CD14-positive monocyte (primary cell): ENCODE measurements at regions not wholly inside any gene's neighbourhood (a gene's known extent, or its start where the extent isn't known, plus 50 kb on each side); places are given as distances from the start of the nearest gene placed in this dataset.

Experiments
- DNase-seq, 3 donors: peaks; one replicate each; pipeline ENCODE4 v3.0.0-alpha.2; 2011 to 2022
- H2AFZ ChIP-seq: 2 replicates; pipeline ENCODE4 v1.6.0; 2012; ENCODE audit warnings: mild to moderate bottlenecking, low read depth, low read length, inconsistent platforms; ENCODE audit not compliant: insufficient read depth, poor library complexity, severe bottlenecking
- H3K27ac ChIP-seq, 2 donors: 1 replicate in 1 of 2; 2 replicates in 1 of 2; pipeline ENCODE4 v1.5.1; 2012 to 2013; ENCODE audit warnings: low read length in 2 of 2, control low read depth in 1 of 2, inconsistent platforms in 1 of 2, low read depth in 1 of 2, mild to moderate bottlenecking in 1 of 2
- H3K27me3 ChIP-seq, 2 donors: one replicate each; pipeline versions ENCODE4 v1.6.0 to v1.6.1; 2011 to 2013; ENCODE audit warnings: low read length in 2 of 2; ENCODE audit not compliant: control insufficient read depth in 2 of 2, insufficient read depth in 2 of 2
- H3K36me3 ChIP-seq, 2 donors: replicated peaks in 1 of 2; 1 replicate in 1 of 2; 2 replicates in 1 of 2; pipeline versions ENCODE4 v1.5.1 to v1.6.1; 2012 to 2013; ENCODE audit warnings: low read length in 2 of 2, control low read depth in 1 of 2, inconsistent platforms in 1 of 2, mild to moderate bottlenecking in 1 of 2; ENCODE audit not compliant: insufficient read depth in 2 of 2, control insufficient read depth in 1 of 2
- H3K4me1 ChIP-seq, 2 donors: 1 replicate in 1 of 2; 2 replicates in 1 of 2; pipeline versions ENCODE4 v1.5.1 to v1.6.1; 2012 to 2013; ENCODE audit warnings: low read length in 2 of 2, control low read depth in 1 of 2, inconsistent platforms in 1 of 2, mild to moderate bottlenecking in 1 of 2, moderate library complexity in 1 of 2; ENCODE audit not compliant: insufficient read depth in 2 of 2, control insufficient read depth in 1 of 2
- H3K4me2 ChIP-seq: replicated peaks from 2 replicates; pipeline ENCODE3; 2012; ENCODE audit warnings: low read length, moderate library complexity, mild to moderate bottlenecking; ENCODE audit not compliant: poor library complexity, severe bottlenecking; ENCODE audit errors: extremely low read depth
- H3K4me3 ChIP-seq, 3 experiments: fragments of 200-600 bp in 1 of 3; sonication (generic) in 1 of 3; replicated peaks in 1 of 3; 1 replicate in 2 of 3; 2 replicates in 1 of 3; pipeline ENCODE4 v1.5.1; 2011 to 2013; ENCODE audit warnings: low read length in 3 of 3, mild to moderate bottlenecking in 3 of 3, control low read depth in 2 of 3, low read depth in 2 of 3, inconsistent platforms in 1 of 3, moderate library complexity in 1 of 3
- H3K79me2 ChIP-seq: 2 replicates; pipeline ENCODE4 v1.6.0; 2012; ENCODE audit warnings: mild to moderate bottlenecking, control low read depth, inconsistent platforms, low read length, moderate library complexity; ENCODE audit not compliant: insufficient read depth
- H3K9ac ChIP-seq: 2 replicates; pipeline ENCODE4 v1.6.0; 2017; ENCODE audit warnings: low read length, mild to moderate bottlenecking; ENCODE audit not compliant: insufficient read depth, poor library complexity, severe bottlenecking
- H3K9me3 ChIP-seq, 2 donors: replicated peaks in 1 of 2; 1 replicate in 1 of 2; 2 replicates in 1 of 2; pipeline versions ENCODE4 v1.5.1 to v1.6.1; 2012 to 2013; ENCODE audit warnings: low read length in 2 of 2, control low read depth in 1 of 2; ENCODE audit not compliant: control insufficient read depth in 1 of 2, insufficient read depth in 1 of 2
- H4K20me1 ChIP-seq: 2 replicates; pipeline ENCODE4 v1.6.0; 2012; ENCODE audit warnings: mild to moderate bottlenecking, low read length, control low read depth, moderate library complexity; ENCODE audit not compliant: insufficient read depth
- H3K27ac Mint-ChIP-seq, 7 donors: one replicate each; pipeline ENCODE4 v1.8.0; 2020; ENCODE audit warnings: mild to moderate bottlenecking in 7 of 7, mixed read lengths in 7 of 7, moderate library complexity in 6 of 7, inconsistent platforms in 2 of 7
- H3K27me3 Mint-ChIP-seq, 3 donors: one replicate each; pipeline ENCODE4 v1.8.0; 2021 to 2022; ENCODE audit warnings: low read depth in 3 of 3, mild to moderate bottlenecking in 3 of 3, mixed read lengths in 3 of 3, moderate library complexity in 3 of 3, inconsistent platforms in 1 of 3
- H3K36me3 Mint-ChIP-seq, 2 donors: one replicate each; pipeline ENCODE4 v1.8.0; 2020; ENCODE audit warnings: mixed read lengths in 2 of 2, inconsistent platforms in 1 of 2, mild to moderate bottlenecking in 1 of 2
- H3K4me1 Mint-ChIP-seq: one replicate; pipeline ENCODE4 v1.8.0; 2020; ENCODE audit warnings: mild to moderate bottlenecking, mixed read lengths
- H3K4me3 Mint-ChIP-seq, 2 donors: one replicate each; pipeline ENCODE4 v1.8.0; 2020; ENCODE audit warnings: mild to moderate bottlenecking in 2 of 2, mixed read lengths in 2 of 2, moderate library complexity in 1 of 2
- H3K9me3 Mint-ChIP-seq, 7 donors: one replicate each; pipeline ENCODE4 v1.8.0; 2020 to 2022; ENCODE audit warnings: mixed read lengths in 7 of 7, mild to moderate bottlenecking in 6 of 7, moderate library complexity in 6 of 7, inconsistent platforms in 2 of 7
- WGBS: methylation state at CpG from one replicate; pipeline ENCODE4 v1.1.5; 2013; ENCODE audit warnings: missing lambda C conversion rate; ENCODE audit not compliant: insufficient coverage; 5-methylcytosine and 5-hydroxymethylcytosine counted together
- intact Hi-C, 2 donors: fragments of 100-400 bp; cut with micrococcal nuclease; formaldehyde crosslinking; loops; one replicate each; pipeline versions ENCODE4 v1.15.0 to v1.15.1; 2023
- TF ChIP-seq, protein P1 (sequence below): fragments of 200-600 bp; IDR thresholded peaks from one replicate; pipeline ENCODE4 v1.8.0; 2022; ENCODE audit warnings: antibody characterized with exemption, mild to moderate bottlenecking

DNA sequence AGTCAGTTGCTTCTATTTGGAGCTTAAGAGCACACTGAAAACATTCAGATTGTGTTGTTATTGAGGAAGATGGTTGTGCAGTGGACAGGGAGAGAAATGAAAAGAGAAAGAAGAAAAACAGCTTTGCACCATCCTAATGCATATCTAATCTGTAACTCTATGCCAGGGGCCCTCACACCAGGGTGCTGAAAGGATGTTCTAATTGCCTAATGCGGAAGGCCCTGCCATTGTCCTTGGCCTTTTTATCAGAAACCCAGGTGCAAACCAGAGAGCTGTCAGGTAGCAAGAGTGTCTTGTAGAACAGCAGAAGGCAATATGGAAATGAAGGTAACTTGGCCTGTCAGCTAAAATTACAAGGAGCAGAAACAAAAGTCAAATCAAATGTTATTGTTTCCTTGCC is 384.5 kb upstream of the PIK3R1 start:
- H3K9me3 Mint-ChIP-seq, result peaks cover 0 to 6% (median 2%) of the 10 kb centered on the region in 7 donors
- no peak for DNase-seq
- Histone ChIP-seq H3K36me3 (no peaks in the 10 kb centered on the region), H3K9ac (no peak overlapping the region), H3K4me1 (no peaks in the 10 kb centered on the region), H3K27ac (no peak overlapping the region), H3K4me3 (no peak overlapping the region), H2AFZ (no peak overlapping the region), H3K79me2 (no peaks in the 10 kb centered on the region), H4K20me1 (no peaks in the 10 kb centered on the region), H3K27me3 (no peaks in the 10 kb centered on the region), H3K9me3 (no peaks in the 10 kb centered on the region), H3K4me2 (no peak overlapping the region)
- TF ChIP-seq, protein P1, sequence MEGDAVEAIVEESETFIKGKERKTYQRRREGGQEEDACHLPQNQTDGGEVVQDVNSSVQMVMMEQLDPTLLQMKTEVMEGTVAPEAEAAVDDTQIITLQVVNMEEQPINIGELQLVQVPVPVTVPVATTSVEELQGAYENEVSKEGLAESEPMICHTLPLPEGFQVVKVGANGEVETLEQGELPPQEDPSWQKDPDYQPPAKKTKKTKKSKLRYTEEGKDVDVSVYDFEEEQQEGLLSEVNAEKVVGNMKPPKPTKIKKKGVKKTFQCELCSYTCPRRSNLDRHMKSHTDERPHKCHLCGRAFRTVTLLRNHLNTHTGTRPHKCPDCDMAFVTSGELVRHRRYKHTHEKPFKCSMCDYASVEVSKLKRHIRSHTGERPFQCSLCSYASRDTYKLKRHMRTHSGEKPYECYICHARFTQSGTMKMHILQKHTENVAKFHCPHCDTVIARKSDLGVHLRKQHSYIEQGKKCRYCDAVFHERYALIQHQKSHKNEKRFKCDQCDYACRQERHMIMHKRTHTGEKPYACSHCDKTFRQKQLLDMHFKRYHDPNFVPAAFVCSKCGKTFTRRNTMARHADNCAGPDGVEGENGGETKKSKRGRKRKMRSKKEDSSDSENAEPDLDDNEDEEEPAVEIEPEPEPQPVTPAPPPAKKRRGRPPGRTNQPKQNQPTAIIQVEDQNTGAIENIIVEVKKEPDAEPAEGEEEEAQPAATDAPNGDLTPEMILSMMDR, result no peak
- intact Hi-C loops, result no loop called here
- H3K27ac Mint-ChIP-seq, result no peak overlapping the region
- no peaks in the 10 kb centered on the region for H3K36me3 Mint-ChIP-seq
- H3K4me1 Mint-ChIP-seq, result no peaks in the 10 kb centered on the region
- H3K4me3 Mint-ChIP-seq, result no peak overlapping the region
- peaks cover 0 to 2% (median 0%) of the 10 kb centered on the region in 3 donors for H3K27me3 Mint-ChIP-seq
- WGBS, result no CpG with 5 or more reads among the region's 1 CpG

DNA sequence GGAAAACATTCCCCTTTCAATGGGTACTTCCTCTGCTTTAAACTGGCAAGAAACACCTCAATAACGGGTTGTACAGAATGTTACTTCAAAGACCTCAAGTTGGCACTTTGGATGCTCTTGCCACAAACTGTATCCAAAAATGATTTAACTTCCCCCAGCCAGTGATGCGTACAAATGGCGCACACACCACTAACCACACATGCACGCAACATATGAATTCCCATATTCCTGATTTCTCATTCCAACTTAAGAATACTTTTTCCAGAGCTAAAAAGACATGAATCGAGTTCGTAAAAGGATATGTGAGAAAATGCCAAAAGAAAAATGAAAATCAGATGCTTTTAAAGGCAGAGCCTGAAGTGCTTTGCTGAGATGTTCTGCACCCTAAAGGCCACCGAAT is 388.0 kb upstream of the PIK3R1 start:
- Mint-ChIP-seq H3K4me1 (no peaks in the 10 kb centered on the region), H3K4me3 (no peak overlapping the region), H3K27ac (no peak overlapping the region), H3K9me3 (peaks cover 0 to 4% (median 0%) of the 10 kb centered on the region in 7 donors), H3K36me3 (no peaks in the 10 kb centered on the region), H3K27me3 (peaks cover 0 to 2% (median 0%) of the 10 kb centered on the region in 3 donors)
- Histone ChIP-seq H3K27ac (no peak overlapping the region), H3K36me3 (no peaks in the 10 kb centered on the region), H3K4me3 (no peak overlapping the region), H3K9ac (no peak overlapping the region), H3K79me2 (no peaks in the 10 kb centered on the region), H4K20me1 (no peaks in the 10 kb centered on the region), H2AFZ (no peak overlapping the region), H3K4me2 (no peak overlapping the region), H3K27me3 (no peaks in the 10 kb centered on the region), H3K4me1 (no peaks in the 10 kb centered on the region), H3K9me3 (no peaks in the 10 kb centered on the region)
- intact Hi-C loops, result no loop called here
- TF ChIP-seq, protein P1, result no peak
- DNase-seq, result no peak
- WGBS, result 98% methylated on average over 7 of the region's 7 CpGs
